HG02852 (cell line): ENCODE measurements at regions not wholly inside any gene's neighbourhood (a gene's known extent, or its start where the extent isn't known, plus 50 kb on each side); places are given as distances from the start of the nearest gene placed in this dataset.

ENCODE experiments used
- ATAC-seq: cut with Tn5 transposase; IDR thresholded peaks from one replicate; pipeline ENCODE4 v1.9.1; 2021; ENCODE audit warnings: mild to moderate bottlenecking, moderate library complexity; ENCODE audit not compliant: unreplicated experiment

- ATAC-seq = no peak
These were observed 299.9 kb upstream of the HABP2 start for GRCh38 chr10:113252650-113253618.

- ATAC-seq = no peak
These were observed 293.2 kb upstream of the HABP2 start for GRCh38 chr10:113259576-113260226.

DNA sequence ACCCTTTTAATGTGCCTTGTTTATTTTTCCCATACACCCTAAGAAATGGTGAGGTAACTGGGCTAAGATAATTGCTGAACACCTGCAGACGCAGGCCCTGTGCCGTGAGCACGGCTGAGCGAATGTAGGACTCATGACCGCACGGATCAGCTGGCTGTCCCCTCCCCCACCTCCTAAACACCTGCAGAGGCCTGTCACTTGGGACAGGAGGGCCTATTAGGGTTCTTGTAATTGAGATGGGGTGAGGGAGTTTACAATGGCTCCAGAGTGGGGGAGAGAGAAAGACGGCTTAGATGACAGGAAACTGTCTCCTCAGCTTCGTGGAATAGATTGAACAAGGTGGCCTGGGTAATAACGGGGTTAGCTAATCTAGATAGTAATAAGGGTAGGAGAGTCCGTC lies 291.7 kb upstream of the HABP2 start:
- no peak for ATAC-seq

DNA sequence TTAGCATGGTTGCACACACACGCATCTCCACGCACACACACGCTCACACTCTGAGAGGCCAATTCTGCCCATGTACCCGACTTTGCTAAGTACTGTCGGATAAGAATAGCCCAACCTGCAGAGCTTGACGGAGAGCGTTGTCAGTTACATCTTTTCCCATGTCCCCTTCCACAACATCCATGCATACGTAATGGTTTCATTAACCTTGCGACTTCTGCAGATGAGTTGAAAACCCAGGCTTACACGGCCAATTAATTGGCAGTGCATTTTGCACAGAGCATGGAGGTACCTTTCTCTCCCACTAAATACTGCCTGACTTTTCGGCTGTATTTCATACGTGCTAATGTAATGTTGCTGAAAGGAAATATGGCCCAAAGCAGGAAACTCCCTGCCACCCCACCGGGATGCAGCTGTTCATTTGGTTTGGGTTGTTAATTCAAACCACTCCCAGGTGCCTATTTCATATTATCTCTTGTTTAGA lies 291.2 kb upstream of the HABP2 start:
- ATAC-seq = no peak

DNA sequence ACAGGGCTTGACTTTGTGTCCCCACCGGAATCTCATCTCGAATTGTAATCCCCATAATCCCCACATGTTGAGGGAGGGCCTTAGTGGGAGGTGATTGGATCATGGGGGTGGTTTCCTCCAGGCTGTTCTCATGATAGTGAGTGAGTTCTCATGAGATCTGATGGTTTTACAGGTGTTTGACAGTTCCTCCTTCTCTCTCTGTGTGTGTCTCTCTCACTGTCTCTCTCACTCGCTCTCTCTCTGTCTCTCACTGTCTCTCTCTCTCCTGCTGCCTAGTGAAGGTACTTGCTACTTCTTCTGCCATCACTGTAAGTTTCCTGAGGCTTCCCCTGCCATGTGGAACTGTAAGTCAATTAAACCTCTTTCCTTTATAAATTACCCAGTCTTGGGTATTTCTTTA lies 289.8 kb upstream of the HABP2 start:
- ATAC-seq = no peak

- peak; percentile 61 for ATAC-seq
These were observed 288.3 kb upstream of the HABP2 start for GRCh38 chr10:113264333-113265131.

- ATAC-seq = no peak
These were observed 286.7 kb upstream of the HABP2 start for GRCh38 chr10:113266147-113266546.

- ATAC-seq = no peak
These were observed 285.0 kb upstream of the HABP2 start for GRCh38 chr10:113267619-113268562.

GRCh38 chr10:113269333-113269732 lies 283.5 kb upstream of the HABP2 start:
- ATAC-seq = no peak

DNA sequence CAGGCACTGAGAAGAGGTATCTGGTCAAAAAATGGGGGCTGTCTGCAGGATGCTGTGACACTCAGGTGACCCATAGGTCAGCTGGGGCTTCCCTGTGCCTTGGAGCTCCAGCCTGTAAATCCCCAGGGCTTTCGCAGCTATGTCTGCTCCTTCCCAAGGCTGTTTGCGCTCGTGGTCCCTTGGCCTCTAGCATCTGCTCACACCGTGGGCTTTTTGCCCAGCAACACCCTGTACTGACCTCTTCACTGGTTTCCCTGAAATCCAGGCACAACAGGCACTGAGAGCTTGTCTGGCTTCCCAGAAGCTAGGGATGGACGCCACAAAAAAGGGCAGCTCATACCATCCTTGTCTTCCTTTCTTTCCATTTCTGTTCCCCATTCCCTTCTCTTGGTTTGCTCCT lies 280.3 kb upstream of the HABP2 start:
- no peak for ATAC-seq

- no peak for ATAC-seq
These were observed 279.4 kb upstream of the HABP2 start for GRCh38 chr10:113273181-113274163.

DNA sequence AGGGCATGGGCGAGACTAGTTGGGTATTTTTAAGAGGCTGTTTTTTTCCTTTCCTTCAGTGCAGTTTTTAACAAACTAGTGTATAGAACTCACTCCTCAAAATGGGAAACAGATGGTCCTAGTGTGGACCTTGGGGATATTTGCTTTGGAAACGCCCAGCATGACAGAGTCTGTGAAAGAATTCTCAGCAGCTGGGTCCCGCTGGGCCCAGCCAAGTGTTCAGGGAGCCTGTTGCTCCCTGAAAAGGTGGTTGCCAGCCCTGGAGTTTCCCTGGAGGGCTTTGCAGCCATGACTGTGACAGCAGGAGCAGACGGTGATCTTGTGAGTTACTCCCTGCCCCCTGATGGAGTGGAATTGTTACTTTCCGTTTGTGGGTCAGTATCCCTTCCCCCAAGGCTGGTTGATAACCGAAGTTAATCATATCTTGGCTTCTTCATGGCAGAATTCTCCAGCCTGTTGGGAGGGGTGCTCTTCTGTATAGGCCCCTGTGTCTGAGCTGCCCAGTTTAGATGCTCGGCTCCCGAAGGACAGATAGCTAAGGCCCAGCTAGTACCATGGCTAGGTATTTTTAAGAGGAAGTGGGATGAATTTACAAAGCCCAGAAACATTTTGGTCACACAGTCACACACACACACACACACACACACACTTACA lies 278.6 kb upstream of the HABP2 start:
- no peak for ATAC-seq

DNA sequence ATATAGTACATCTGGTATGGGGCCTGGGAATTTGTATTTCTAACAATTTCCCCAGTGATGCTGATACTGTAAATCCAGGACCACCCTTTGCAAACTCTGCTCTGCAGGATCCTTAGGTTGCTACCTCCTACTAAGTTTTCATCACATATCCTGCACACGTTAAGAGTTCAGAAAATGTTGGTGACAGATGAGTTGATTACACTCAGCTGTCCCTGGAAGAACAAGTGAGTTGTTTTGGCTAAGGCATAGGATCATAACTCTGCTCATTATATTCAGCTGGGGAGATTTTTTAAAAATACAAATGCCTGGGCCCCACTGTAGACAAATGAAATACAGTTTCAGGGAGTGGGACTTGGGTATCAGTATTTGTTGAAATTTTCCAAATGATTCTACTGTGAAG lies 274.6 kb upstream of the HABP2 start:
- no peak for ATAC-seq

DNA sequence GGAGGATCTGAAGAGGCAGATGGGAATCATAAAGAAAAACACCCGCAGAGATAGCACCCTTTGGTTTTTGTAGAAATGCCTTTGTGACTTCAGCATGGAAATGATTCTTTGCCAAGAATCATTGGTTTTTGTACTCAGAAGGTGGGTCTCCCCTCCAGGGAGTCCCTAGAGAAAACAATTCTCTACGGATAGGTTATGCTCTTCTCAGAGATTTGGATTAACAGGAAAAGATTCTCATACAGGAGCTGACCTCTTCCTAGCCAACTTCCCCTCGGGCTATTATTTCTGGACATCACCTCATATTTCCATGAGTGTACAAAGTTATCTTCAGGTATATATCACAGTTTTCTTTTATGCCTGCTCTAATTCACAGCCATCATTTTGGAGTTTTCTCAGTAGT lies 274.2 kb upstream of the HABP2 start:
- no peak for ATAC-seq

DNA sequence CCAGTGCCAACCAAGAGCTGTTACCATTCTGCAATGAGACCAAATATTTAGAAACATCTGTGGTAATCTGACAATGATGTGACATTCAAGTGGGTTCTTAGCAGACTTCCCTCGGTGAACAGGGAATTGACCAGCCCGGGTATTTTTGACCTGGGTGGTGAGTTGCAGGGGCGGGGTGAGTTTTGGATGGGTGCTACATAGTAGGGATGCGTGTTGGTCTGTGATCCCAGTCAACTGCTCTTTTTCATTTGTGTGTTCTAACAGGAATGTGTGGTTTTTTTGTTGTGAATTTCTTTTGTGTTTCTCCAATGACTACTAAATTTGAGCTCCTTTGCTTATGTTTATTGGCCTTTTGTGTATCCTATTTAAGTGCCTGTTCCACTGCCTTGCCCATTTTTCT lies 273.6 kb upstream of the HABP2 start:
- no peak for ATAC-seq

- ATAC-seq = no peak
These were observed 270.3 kb upstream of the HABP2 start for GRCh38 chr10:113282564-113282963.

DNA sequence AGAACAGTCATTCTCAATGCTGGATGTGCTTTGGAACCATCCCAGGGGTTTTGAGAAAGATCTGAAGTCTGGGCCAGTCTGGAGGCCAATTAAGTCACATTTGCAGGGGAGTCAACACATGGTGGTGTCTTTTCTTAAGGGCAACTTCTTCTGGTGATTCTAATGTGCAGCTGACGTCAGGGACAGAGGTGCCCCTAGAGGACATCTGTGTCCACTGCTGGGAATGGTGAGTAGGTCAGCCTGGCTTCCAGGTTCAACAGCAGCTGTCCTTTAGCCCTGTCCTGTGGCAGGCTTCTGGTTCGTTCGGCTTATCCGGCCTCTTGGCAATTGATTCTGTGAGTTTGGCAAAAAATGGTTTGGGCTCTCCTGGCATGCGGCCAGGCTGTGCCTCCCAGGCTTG lies 269.7 kb upstream of the HABP2 start:
- no peak for ATAC-seq

GRCh38 chr10:113284635-113285034 lies 268.2 kb upstream of the HABP2 start:
- no peak for ATAC-seq
